Activated T-cell treated with anti-CD3 and anti-CD28 coated beads, Interleukin-2, amount 50 U/mL, for 4 hours (primary cell): ENCODE measurements at regions not wholly inside any gene's neighbourhood (a gene's known extent, or its start where the extent isn't known, plus 50 kb on each side); places are given as distances from the start of the nearest gene placed in this dataset.

Experiments
- ATAC-seq, 2 donors: fragments of 200-7000 bp; cut with Tn5 transposase; one replicate each; pipeline ENCODE4 v1.10.0; 2021
- DNase-seq: peaks from one replicate; pipeline ENCODE4 v3.0.0-alpha.2; 2020
- H3K27me3 Mint-ChIP-seq: one replicate; pipeline ENCODE4 v1.8.0; 2021; ENCODE audit warnings: low read depth, mixed read lengths
- H3K36me3 Mint-ChIP-seq: one replicate; pipeline ENCODE4 v1.8.0; 2022; ENCODE audit warnings: mixed read lengths; ENCODE audit not compliant: insufficient read depth
- H3K4me1 Mint-ChIP-seq: one replicate; pipeline ENCODE4 v1.8.0; 2021; ENCODE audit warnings: low read depth, mixed read lengths
- H3K4me3 Mint-ChIP-seq: one replicate; pipeline ENCODE4 v1.8.0; 2021; ENCODE audit warnings: mild to moderate bottlenecking, moderate library complexity, mixed read lengths
- H3K9me3 Mint-ChIP-seq: one replicate; pipeline ENCODE4 v1.8.0; 2021; ENCODE audit warnings: mixed read lengths

DNA sequence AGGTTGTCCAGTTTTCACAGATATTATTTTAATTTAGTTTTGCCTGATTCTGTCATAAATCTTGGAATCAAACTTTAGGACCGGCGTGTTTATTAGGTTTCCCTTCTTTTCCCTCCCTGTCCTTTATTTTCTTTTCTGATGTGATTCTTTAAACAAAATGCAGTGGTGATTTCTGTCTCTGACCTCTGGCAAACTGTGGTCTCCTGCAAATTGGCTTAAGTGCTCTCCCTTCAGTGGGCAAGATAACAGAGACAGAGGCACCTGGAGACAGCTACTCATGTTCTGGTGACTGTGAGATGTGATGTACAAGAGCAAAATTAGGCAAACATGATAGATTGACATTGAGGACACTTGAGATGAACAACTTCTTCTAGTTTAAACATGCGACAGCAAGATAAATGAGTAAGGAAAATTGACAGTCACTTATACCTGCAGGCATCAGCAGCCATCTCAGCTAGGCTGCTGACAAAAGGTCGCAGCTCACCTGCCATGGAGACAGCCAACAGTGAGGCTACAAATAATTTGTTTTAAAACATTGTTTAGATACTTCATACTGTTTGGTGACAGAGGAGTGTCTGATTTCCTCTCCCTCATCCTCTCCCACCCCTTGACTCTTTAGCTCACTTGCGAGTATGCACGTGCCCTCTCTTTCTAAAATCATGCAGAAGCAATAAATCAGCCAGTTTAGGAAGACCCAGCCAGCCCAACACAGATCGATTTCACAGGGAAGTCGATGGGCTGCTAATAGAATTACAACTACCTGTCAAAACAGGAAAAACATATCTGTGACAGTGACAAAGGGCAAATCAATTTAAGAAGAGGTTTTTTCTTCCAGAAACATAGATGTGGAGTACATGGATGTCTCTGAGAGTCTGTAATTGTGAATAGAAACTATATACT lies 63.4 kb upstream of the MAP3K7 start:
- no peak for DNase-seq
- ATAC-seq = no peak
- Mint-ChIP-seq H3K27me3 (peaks cover 25% of the 10 kb centered on the region), H3K4me1 (no peaks in the 10 kb centered on the region), H3K36me3 (no peaks in the 10 kb centered on the region), H3K4me3 (no peak overlapping the region), H3K9me3 (no peaks in the 10 kb centered on the region)

- Mint-ChIP-seq H3K4me3 (no peak overlapping the region), H3K4me1 (no peaks in the 10 kb centered on the region), H3K27me3 (peaks cover 18% of the 10 kb centered on the region), H3K9me3 (no peaks in the 10 kb centered on the region), H3K36me3 (no peaks in the 10 kb centered on the region)
- DNase-seq (no peak), ATAC-seq (peak; percentile 28 to 51)
Observed at GRCh38 chr6:90648873-90649272, 62.0 kb upstream of the MAP3K7 start.

DNA sequence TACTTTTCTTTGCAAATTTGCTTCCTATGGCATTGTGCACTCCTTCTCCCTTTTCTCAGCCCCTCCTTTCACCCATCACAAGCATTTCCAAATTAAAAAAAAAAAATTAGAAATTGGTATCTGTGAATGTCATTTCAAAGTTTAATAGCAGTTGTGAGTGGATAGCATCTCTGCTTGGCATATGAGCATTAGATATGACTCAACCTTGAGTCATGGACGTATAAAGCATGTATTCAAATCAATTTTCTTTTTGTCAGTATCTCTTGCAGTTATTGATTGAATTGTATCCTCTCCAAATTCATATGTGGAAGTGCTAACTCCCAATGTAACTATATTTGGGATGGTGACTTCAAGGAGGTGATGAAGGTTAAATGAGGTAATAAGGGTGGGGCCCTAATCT lies 60.1 kb upstream of the MAP3K7 start:
- no peak overlapping the region for H3K4me3 Mint-ChIP-seq
- no peaks in the 10 kb centered on the region for H3K36me3 Mint-ChIP-seq
- no peaks in the 10 kb centered on the region for H3K4me1 Mint-ChIP-seq
- ATAC-seq = no peak
- H3K9me3 Mint-ChIP-seq = no peaks in the 10 kb centered on the region
- peaks cover 12% of the 10 kb centered on the region for H3K27me3 Mint-ChIP-seq
- no peak for DNase-seq

DNA sequence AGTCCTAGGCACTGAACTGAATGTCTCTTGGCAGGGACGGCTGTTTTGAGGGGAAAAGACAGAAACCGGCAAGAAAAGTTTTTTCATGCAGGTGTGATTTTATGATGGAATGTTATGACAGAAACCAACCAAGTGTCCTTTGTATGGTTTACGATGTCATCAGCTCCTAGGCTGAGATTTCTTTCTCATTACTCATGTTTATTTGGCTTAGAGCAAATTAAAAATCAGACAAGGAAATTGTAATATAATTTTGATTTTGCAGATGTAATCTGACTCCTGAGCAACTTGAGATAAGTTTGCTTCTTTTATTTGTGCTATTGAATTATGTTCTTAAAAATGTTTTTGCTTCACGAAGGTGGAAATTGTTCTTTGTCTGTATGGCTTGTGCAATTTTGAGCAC lies 58.8 kb upstream of the MAP3K7 start:
- Mint-ChIP-seq H3K36me3 (no peaks in the 10 kb centered on the region), H3K4me1 (no peaks in the 10 kb centered on the region), H3K9me3 (no peaks in the 10 kb centered on the region), H3K4me3 (no peak overlapping the region), H3K27me3 (peaks cover 15% of the 10 kb centered on the region)
- no peak for ATAC-seq
- no peak for DNase-seq

DNA sequence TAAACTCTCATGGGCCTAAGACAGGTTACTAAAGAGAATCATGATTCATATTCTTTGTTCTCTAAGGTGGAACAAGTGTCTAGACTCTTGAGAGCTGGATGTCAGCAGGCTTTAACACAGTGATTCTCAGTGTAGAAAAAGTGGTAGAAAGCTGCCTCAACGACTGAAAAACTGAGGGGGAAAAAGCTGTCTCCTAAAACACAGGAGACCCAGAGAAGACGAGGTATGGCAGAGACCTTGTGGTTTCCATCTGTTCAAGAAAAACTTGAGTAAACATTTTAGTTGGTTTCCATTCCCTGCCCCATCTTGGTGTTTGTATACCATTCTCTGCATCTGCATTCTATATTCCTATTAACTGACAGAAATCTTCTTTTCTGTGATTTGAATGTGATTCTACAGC lies 57.6 kb upstream of the MAP3K7 start:
- ATAC-seq (no peak), DNase-seq (no peak)
- no peaks in the 10 kb centered on the region for H3K36me3 Mint-ChIP-seq
- H3K4me3 Mint-ChIP-seq = no peak overlapping the region
- H3K9me3 Mint-ChIP-seq = no peaks in the 10 kb centered on the region
- H3K27me3 Mint-ChIP-seq = peaks cover 19% of the 10 kb centered on the region
- no peaks in the 10 kb centered on the region for H3K4me1 Mint-ChIP-seq

DNA sequence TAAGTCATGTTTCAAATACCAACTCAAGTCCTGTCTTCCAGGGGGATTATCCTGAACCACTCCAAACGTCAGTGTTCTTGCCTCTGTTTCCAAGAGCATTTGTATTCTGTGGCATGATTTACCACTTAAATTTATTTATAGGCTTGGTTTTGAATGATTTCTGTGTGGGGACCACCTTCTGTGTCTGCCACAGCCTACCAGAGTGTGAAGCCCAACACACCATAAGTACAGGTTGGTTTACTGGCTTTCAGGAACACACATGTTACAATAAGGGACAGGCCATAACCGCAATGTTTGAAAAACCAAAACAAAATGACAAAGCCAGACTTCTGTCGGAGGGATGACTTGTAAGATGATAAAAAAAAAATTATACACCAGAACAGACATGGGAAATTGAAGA lies 56.5 kb upstream of the MAP3K7 start:
- no peaks in the 10 kb centered on the region for H3K36me3 Mint-ChIP-seq
- no peak overlapping the region for H3K4me3 Mint-ChIP-seq
- no peaks in the 10 kb centered on the region for H3K4me1 Mint-ChIP-seq
- H3K27me3 Mint-ChIP-seq = peaks cover 22% of the 10 kb centered on the region
- DNase-seq = no peak
- no peak for ATAC-seq
- peaks cover under 1% of the 10 kb centered on the region for H3K9me3 Mint-ChIP-seq

- Mint-ChIP-seq H3K36me3 (no peaks in the 10 kb centered on the region), H3K27me3 (peaks cover 29% of the 10 kb centered on the region), H3K4me3 (no peak overlapping the region), H3K4me1 (no peaks in the 10 kb centered on the region), H3K9me3 (peaks cover 14% of the 10 kb centered on the region)
- ATAC-seq (no peak), DNase-seq (no peak)
Observed at GRCh38 chr6:90637320-90637719, 50.4 kb upstream of the MAP3K7 start.
